ENCODE measurements at regions not wholly inside any gene's neighbourhood (a gene's known extent, or its start where the extent isn't known, plus 50 kb on each side); places are given as distances from the start of the nearest gene placed in this dataset.

GRCh38 chr10:60461688-60462087 is 72.0 kb upstream of the ANK3 start:
- TF ChIP-seq CTCF (IDR thresholded peaks at IDR 0.05) (no peak), POLR2A (IDR thresholded peaks at IDR 0.05) (no peak), EP300 (IDR thresholded peaks at IDR 0.05; ENCODE audit: low read depth) (no peak), POLR2AphosphoS5 (IDR thresholded peaks at IDR 0.05) (no peak)
